ENCODE measurements at regions not wholly inside any gene's neighbourhood (a gene's known extent, or its start where the extent isn't known, plus 50 kb on each side); places are given as distances from the start of the nearest gene placed in this dataset.

DNA sequence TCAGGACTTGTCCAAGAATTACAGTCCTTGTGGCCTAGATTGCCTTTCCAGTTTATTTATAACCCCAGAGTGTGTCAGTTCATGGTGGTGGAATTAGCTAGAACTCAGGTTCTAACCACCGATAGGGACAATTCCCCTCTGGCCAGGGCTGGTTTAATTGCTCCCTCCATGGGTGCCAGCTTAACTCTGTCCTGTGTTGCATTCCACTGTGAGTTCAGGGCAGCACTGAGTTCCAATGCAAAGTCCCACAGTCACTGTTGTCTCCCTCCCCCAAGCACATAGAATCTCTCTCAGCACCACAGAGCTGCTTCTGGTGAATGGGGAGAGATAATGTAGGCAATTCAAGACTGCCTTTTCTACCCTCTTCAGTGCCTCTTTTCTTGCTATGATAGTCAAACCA lies 82.5 kb upstream of the TNFRSF21 start:
- Histone ChIP-seq H3K27me3 (ENCODE audit: control insufficient read depth, insufficient read depth, low read length) (no peaks in the 10 kb centered on the region), H3K4me3 (ENCODE audit: insufficient read depth, low read depth, low read length) (no peak overlapping the region), H3K36me3 (replicated peaks; ENCODE audit: control insufficient read depth, insufficient read depth, low read length) (no peaks in the 10 kb centered on the region)
- DNase-seq = no peak

- Histone ChIP-seq H3K36me3 (replicated peaks; ENCODE audit: control insufficient read depth, insufficient read depth, low read length) (no peaks in the 10 kb centered on the region), H3K4me3 (ENCODE audit: insufficient read depth, low read depth, low read length) (no peak overlapping the region), H3K27me3 (ENCODE audit: control insufficient read depth, insufficient read depth, low read length) (no peaks in the 10 kb centered on the region)
- DNase-seq = no peak
Measured at GRCh38 chr6:47396401-47397069, 81.1 kb upstream of the CD2AP start.

GRCh38 chr6:47400581-47400980 lies 77.0 kb upstream of the CD2AP start:
- Histone ChIP-seq H3K36me3 (replicated peaks; ENCODE audit: control insufficient read depth, insufficient read depth, low read length) (no peaks in the 10 kb centered on the region), H3K4me3 (ENCODE audit: insufficient read depth, low read depth, low read length) (no peak overlapping the region), H3K27me3 (ENCODE audit: control insufficient read depth, insufficient read depth, low read length) (no peaks in the 10 kb centered on the region)
- no peak for DNase-seq

DNA sequence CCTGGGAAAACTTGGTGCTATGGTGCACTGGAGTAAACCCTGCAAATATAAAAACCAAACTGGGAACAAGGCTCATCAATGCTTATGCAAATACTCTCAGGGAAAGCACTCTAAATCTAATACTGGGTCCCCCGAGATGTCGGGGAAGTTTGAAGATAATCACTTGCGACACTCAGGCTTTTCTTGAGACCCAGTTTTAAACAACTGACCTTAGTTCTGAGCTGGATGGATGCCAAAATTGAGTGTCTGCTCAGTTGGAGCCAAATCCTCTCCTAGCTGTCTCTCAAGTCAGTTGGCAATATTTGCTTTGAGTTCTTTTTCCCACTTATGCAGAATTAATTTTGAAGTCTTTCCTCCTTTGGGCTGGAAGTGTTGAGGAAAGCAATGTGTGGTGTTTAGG lies 75.5 kb upstream of the CD2AP start:
- no peak for DNase-seq
- H3K36me3 ChIP-seq (replicated peaks; ENCODE audit: control insufficient read depth, insufficient read depth, low read length) = no peaks in the 10 kb centered on the region
- no peak overlapping the region for H3K4me3 ChIP-seq (ENCODE audit: insufficient read depth, low read depth, low read length)
- H3K27me3 ChIP-seq (ENCODE audit: control insufficient read depth, insufficient read depth, low read length) = no peaks in the 10 kb centered on the region

DNA sequence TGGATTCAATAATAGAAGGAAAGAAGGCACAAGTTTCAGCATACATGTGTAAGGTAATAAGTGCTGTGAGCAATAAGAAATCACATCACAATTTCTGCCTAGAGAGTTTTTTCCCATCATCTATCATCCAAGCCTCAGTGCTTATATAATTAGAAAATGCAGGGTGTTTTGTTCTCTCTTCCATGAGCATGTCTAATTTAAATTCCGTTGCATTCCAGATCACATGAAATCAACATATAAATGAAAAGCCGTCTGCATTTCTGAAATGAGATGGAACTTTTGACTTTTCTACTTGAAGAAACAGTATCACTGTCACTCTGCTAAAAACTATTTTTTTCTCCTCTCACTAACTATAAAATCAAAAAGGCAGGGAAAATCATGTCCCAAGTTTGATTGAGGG lies 74.5 kb upstream of the CD2AP start:
- Histone ChIP-seq H3K36me3 (replicated peaks; ENCODE audit: control insufficient read depth, insufficient read depth, low read length) (no peaks in the 10 kb centered on the region), H3K27me3 (ENCODE audit: control insufficient read depth, insufficient read depth, low read length) (no peaks in the 10 kb centered on the region), H3K4me3 (ENCODE audit: insufficient read depth, low read depth, low read length) (no peak overlapping the region)
- DNase-seq = no peak

DNA sequence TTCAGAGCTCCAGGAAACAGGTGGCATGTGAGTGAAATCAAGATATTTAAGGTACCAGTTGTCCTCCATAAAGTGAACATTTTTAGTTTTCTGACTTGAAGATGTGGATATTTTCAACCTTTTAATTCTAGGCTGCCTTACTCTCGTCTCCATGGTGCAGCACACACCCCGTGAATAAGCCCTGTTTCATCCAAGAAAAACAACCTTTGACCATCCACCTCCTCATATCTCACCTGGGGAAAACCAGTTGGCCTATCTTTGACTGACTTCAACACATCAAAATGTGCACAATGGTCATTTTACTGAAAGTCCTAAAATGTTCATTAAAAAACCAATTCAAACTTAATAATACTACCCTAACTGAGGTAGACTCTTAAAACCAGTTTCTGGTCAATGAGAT lies 73.8 kb upstream of the CD2AP start:
- no peaks in the 10 kb centered on the region for H3K27me3 ChIP-seq (ENCODE audit: control insufficient read depth, insufficient read depth, low read length)
- no peak for DNase-seq
- H3K4me3 ChIP-seq (ENCODE audit: insufficient read depth, low read depth, low read length) = no peak overlapping the region
- H3K36me3 ChIP-seq (replicated peaks; ENCODE audit: control insufficient read depth, insufficient read depth, low read length) = no peaks in the 10 kb centered on the region

DNA sequence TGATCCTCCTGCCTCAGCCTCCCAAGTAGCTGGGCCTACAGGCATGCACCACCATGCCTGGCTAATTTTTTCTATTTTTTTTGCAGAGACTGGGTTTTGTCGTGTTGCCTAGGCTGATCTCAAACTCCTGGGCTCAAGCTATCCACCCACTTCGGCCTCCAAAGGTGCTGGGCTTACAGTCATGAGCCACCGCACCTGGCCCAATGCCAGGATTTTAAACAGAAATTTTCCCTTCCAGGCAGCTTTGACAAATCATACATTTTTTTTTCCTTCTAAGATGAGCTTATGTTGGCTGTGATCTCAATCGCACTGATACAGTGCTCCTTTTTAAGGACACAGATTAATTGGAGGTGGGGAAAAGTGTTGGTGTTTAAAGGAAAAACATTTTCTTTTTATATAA lies 73.2 kb upstream of the CD2AP start:
- no peak for DNase-seq
- H3K36me3 ChIP-seq (replicated peaks; ENCODE audit: control insufficient read depth, insufficient read depth, low read length) = no peaks in the 10 kb centered on the region
- H3K4me3 ChIP-seq (ENCODE audit: insufficient read depth, low read depth, low read length) = no peak overlapping the region
- H3K27me3 ChIP-seq (ENCODE audit: control insufficient read depth, insufficient read depth, low read length) = no peaks in the 10 kb centered on the region

- no peaks in the 10 kb centered on the region for H3K27me3 ChIP-seq (ENCODE audit: control insufficient read depth, insufficient read depth, low read length)
- H3K4me3 ChIP-seq (ENCODE audit: insufficient read depth, low read depth, low read length) = no peak overlapping the region
- DNase-seq = no peak
- H3K36me3 ChIP-seq (replicated peaks; ENCODE audit: control insufficient read depth, insufficient read depth, low read length) = no peaks in the 10 kb centered on the region
Measured at GRCh38 chr6:47405273-47405672, 72.3 kb upstream of the CD2AP start.

DNA sequence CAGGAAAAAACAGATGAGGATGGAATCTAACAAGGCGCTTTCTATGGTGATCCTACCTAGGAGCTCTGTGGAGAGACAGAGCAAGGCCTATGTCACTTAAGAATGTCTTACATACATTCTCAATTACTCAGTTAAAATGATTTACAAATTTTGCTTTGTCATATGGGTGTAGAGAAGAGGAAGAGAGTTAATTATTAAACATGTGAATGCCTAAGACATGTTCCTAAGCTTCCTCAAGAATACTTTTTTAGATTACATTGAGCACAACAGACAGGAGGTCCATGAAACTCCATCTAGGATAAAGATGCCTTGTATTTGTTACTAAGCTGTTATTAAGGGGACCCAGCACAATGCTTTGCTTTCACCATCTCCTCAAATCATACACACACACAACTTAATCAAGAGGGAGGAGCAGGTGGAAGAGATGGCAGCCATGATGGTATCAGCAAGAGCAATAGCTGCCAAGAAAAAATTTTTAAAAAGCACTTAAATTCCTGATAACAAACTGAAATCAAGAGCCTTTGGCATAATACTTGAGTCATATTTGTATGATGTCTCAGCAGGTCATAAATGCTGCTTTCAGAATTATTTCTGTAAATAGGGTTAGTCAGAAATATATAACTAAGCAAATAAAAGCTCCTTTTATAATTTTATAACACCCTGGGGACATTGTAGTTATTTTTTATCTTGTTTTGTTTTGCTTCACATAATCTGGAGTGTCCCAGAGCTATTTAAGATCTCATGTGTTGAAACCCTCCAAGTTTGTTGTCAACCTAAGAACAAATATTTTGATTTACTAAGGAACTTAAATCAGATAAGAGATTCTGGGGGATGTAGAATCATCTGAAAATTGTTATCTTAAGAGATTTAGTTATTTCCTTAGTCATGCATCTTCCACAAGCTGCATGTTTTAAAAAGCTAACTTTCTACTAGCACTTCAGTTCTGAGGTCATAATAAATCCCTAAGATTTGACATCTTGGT lies 70.0 kb upstream of the CD2AP start:
- no peaks in the 10 kb centered on the region for H3K36me3 ChIP-seq (replicated peaks; ENCODE audit: control insufficient read depth, insufficient read depth, low read length)
- no peak overlapping the region for H3K4me3 ChIP-seq (ENCODE audit: insufficient read depth, low read depth, low read length)
- DNase-seq = no peak
- H3K27me3 ChIP-seq (ENCODE audit: control insufficient read depth, insufficient read depth, low read length) = no peaks in the 10 kb centered on the region

GRCh38 chr6:47413752-47414422 lies 63.7 kb upstream of the CD2AP start:
- Histone ChIP-seq H3K36me3 (replicated peaks; ENCODE audit: control insufficient read depth, insufficient read depth, low read length) (no peaks in the 10 kb centered on the region), H3K4me3 (ENCODE audit: insufficient read depth, low read depth, low read length) (no peak overlapping the region), H3K27me3 (ENCODE audit: control insufficient read depth, insufficient read depth, low read length) (no peaks in the 10 kb centered on the region)
- peak; percentile 61 for DNase-seq

- H3K36me3 ChIP-seq (replicated peaks; ENCODE audit: control insufficient read depth, insufficient read depth, low read length) = no peaks in the 10 kb centered on the region
- no peak for DNase-seq
- no peaks in the 10 kb centered on the region for H3K27me3 ChIP-seq (ENCODE audit: control insufficient read depth, insufficient read depth, low read length)
- no peak overlapping the region for H3K4me3 ChIP-seq (ENCODE audit: insufficient read depth, low read depth, low read length)
Measured at GRCh38 chr6:47414423-47415167, 63.0 kb upstream of the CD2AP start.

DNA sequence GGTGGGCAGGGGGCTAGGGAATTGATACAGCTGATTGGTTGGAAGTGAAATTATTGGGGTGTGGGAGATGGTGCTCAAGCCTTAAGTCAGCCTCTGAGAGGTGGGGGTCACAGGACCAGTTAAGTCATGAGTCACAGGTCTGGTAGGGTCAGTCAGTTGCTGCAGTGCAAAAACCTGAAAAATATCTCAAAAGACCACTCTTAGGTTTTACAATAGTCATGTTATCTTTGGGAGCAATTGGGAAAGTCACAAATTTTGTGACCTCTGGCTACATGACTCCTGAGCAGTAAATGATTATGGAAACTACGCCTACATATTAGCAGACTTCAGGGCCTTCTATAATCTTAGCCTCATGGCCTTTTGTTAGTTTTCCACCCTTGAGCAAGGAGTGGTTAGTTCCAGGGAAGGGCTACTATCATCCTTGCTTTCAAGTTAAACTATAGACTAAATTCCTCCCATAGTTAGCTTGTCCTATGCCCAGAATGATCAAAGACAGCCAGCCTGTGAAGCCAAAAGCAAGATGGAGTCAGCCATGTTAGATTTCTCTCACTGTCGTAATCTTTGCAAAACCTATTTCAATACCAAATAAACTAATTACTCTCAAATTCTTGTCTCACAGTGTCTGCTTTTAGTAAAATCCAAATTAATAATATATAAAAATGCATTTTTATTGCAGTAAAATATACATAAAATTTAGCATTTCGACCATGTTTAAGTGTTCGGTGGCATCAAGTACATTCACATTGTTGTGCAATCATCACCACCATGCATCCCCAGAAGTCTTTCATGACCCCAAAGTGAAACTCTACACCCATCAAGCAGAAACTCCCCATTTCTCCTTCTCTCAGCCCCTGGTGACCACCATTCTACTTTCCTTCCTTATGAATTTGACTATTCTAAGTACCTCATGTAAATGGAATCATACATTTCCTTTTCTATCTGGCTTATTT lies 60.9 kb upstream of the CD2AP start:
- no peak for DNase-seq
- Histone ChIP-seq H3K4me3 (ENCODE audit: insufficient read depth, low read depth, low read length) (no peak overlapping the region), H3K36me3 (replicated peaks; ENCODE audit: control insufficient read depth, insufficient read depth, low read length) (no peaks in the 10 kb centered on the region), H3K27me3 (ENCODE audit: control insufficient read depth, insufficient read depth, low read length) (no peaks in the 10 kb centered on the region)

GRCh38 chr6:47419621-47420020 lies 58.0 kb upstream of the CD2AP start:
- no peaks in the 10 kb centered on the region for H3K27me3 ChIP-seq (ENCODE audit: control insufficient read depth, insufficient read depth, low read length)
- no peaks in the 10 kb centered on the region for H3K36me3 ChIP-seq (replicated peaks; ENCODE audit: control insufficient read depth, insufficient read depth, low read length)
- no peak for DNase-seq
- H3K4me3 ChIP-seq (ENCODE audit: insufficient read depth, low read depth, low read length) = no peak overlapping the region
